GM13976 (cell line): ENCODE measurements at regions not wholly inside any gene's neighbourhood (a gene's known extent, or its start where the extent isn't known, plus 50 kb on each side); places are given as distances from the start of the nearest gene placed in this dataset.
"Not testable (repeated sequence)": the region's sequence is repeated elsewhere in the genome, so short reads cannot be mapped to it uniquely, and the experiment has no call there.

Experiments
- DNase-seq: peaks from one replicate; pipeline ENCODE4 v3.0.0; 2012; ENCODE audit warnings: low spot score
- CTCF ChIP-seq: IDR thresholded peaks from 2 replicates; pipeline ENCODE4 v1.5.1; 2012; ENCODE audit warnings: borderline replicate concordance, mild to moderate bottlenecking; ENCODE audit not compliant: insufficient read depth; ENCODE audit errors: extremely low read depth, missing control alignments, control extremely low read depth
- in situ Hi-C: fragments of 300-500 bp; cut with MboI; formaldehyde crosslinking; loops from one replicate; pipeline ENCODE4 v1.12.0; 2022; ENCODE audit warnings: low sequenced_read_pairs, mixed read lengths, inconsistent platforms; ENCODE audit not compliant: unreplicated experiment

GRCh38 chr2:7094231-7094741 lies 177.1 kb downstream of the RNF144A start:
- no peak for TF ChIP-seq CTCF
- DNase-seq, result no peak
- in situ Hi-C loops, result no loop called here

GRCh38 chr2:7096726-7097352 lies 179.6 kb downstream of the RNF144A start:
- in situ Hi-C loops, result no loop called here
- no peak for DNase-seq
- no peak for TF ChIP-seq CTCF

- in situ Hi-C loops, result no loop called here
- TF ChIP-seq CTCF, result peak; percentile 99
- DNase-seq, result peak; percentile 84
Observed at GRCh38 chr2:7097353-7097895, 180.2 kb downstream of the RNF144A start.

- TF ChIP-seq CTCF, result no peak
- DNase-seq, result no peak
- in situ Hi-C loops, result no loop called here
Observed at GRCh38 chr2:7098816-7099215, 181.6 kb downstream of the RNF144A start.

- in situ Hi-C loops, DNase-seq: not testable (repeated sequence)
Observed at GRCh38 chr2:7099687-7100086, 182.5 kb downstream of the RNF144A start.

GRCh38 chr2:7102826-7103225 lies 185.6 kb downstream of the RNF144A start:
- in situ Hi-C loops, result no loop called here
- no peak for DNase-seq
- no peak for TF ChIP-seq CTCF

- DNase-seq, result no peak
- in situ Hi-C loops, result no loop called here
- no peak for TF ChIP-seq CTCF
Observed at GRCh38 chr2:7108792-7109532, 191.8 kb downstream of the RNF144A start.
